Activated CD4-positive, alpha-beta T cell treated with anti-CD3 and anti-CD28 coated beads for 36 hours (primary cell): ENCODE measurements at regions not wholly inside any gene's neighbourhood (a gene's known extent, or its start where the extent isn't known, plus 50 kb on each side); places are given as distances from the start of the nearest gene placed in this dataset.

Experiments used
- ATAC-seq: fragments of 200-7000 bp; cut with Tn5 transposase; one replicate; pipeline ENCODE4 v1.10.0; 2021; ENCODE audit warnings: mild to moderate bottlenecking, moderate library complexity
- CTCF ChIA-PET: fragments of 350-600 bp; sonication (Branson Sonifier 250); formaldehyde crosslinking; loops from one replicate; lab custom pipeline; 2021; ENCODE audit warnings: antibody characterized with exemption; lab: Charles Lee
- POLR2A ChIA-PET: fragments of 350-600 bp; sonication (Branson Sonifier 250); formaldehyde crosslinking; loops from one replicate; lab custom pipeline; 2021; ENCODE audit warnings: antibody characterized with exemption, inconsistent platforms; lab: Charles Lee
- DNase-seq: peaks from one replicate; pipeline ENCODE4 v3.0.0-alpha.2; 2020
- H3K27ac Mint-ChIP-seq: one replicate; pipeline ENCODE4 v1.8.0; 2021; ENCODE audit warnings: mixed read lengths
- H3K27me3 Mint-ChIP-seq: one replicate; pipeline ENCODE4 v1.8.0; 2021; ENCODE audit warnings: mixed read lengths
- H3K36me3 Mint-ChIP-seq: one replicate; pipeline ENCODE4 v1.8.0; 2021; ENCODE audit warnings: low read depth, mixed read lengths
- H3K4me1 Mint-ChIP-seq: one replicate; pipeline ENCODE4 v1.8.0; 2021; ENCODE audit warnings: mixed read lengths
- H3K4me3 Mint-ChIP-seq: one replicate; pipeline ENCODE4 v1.8.0; 2021; ENCODE audit warnings: mild to moderate bottlenecking, moderate library complexity, mixed read lengths
- H3K9me3 Mint-ChIP-seq: one replicate; pipeline ENCODE4 v1.8.0; 2021; ENCODE audit warnings: low read depth, mixed read lengths
- intact Hi-C, 2 experiments: fragments of 100-400 bp; cut with DNase I in 1 of 2; cut with micrococcal nuclease in 1 of 2; formaldehyde crosslinking; loops; one replicate each; pipeline versions ENCODE4 v1.14.2 to v1.15.1; 2022 to 2024; cut with DNase I, micrococcal nuclease

GRCh38 chr15:95287720-95288103 lies 1042.8 kb upstream of the NR2F2 start:
- Mint-ChIP-seq H3K27ac (no peak overlapping the region), H3K4me1 (peaks cover 8% of the 10 kb centered on the region), H3K4me3 (no peak overlapping the region), H3K9me3 (no peaks in the 10 kb centered on the region), H3K27me3 (peaks cover 21% of the 10 kb centered on the region), H3K36me3 (no peaks in the 10 kb centered on the region)
- ATAC-seq (no peak), DNase-seq (no peak)
- intact Hi-C loops, result no loop called here
- POLR2A ChIA-PET, result interaction anchor here (0.6 kb wide), 1 partner anchor 163 kb away, joined by 3 read pairs; no protein-coding TSS in a partner anchor
- CTCF ChIA-PET, result interaction anchor here (0.9 kb wide), 1 partner anchor 27 kb away, joined by 3 read pairs; no protein-coding TSS in a partner anchor

GRCh38 chr15:95288626-95289025 lies 1041.9 kb upstream of the NR2F2 start:
- H3K9me3 Mint-ChIP-seq, result no peaks in the 10 kb centered on the region
- ATAC-seq (no peak), DNase-seq (no peak)
- intact Hi-C loops, result no loop called here
- no peaks in the 10 kb centered on the region for H3K36me3 Mint-ChIP-seq
- peaks cover 26% of the 10 kb centered on the region for H3K27me3 Mint-ChIP-seq
- H3K4me1 Mint-ChIP-seq, result peaks cover 8% of the 10 kb centered on the region
- POLR2A ChIA-PET, result no interaction called here
- no peak overlapping the region for H3K4me3 Mint-ChIP-seq
- CTCF ChIA-PET, result interaction anchor here (0.9 kb wide), 1 partner anchor 36 kb away, joined by 3 read pairs; no protein-coding TSS in a partner anchor
- H3K27ac Mint-ChIP-seq, result no peak overlapping the region

- intact Hi-C loops, result loop anchor here in 1 of 2 experiments (10.0 kb wide), 1 partner anchor 706 kb away; no protein-coding TSS in a partner anchor
- CTCF ChIA-PET, result interaction anchor here (0.7 to 1.5 kb wide), 7 partner anchors 10 to 619 kb away, joined by 3 to 4 read pairs (median 3); no protein-coding TSS in a partner anchor
- no peak overlapping the region for H3K27ac Mint-ChIP-seq
- H3K4me1 Mint-ChIP-seq, result no peaks in the 10 kb centered on the region
- no peak for DNase-seq
- no peak overlapping the region for H3K4me3 Mint-ChIP-seq
- ATAC-seq, result no peak
- H3K27me3 Mint-ChIP-seq, result peaks cover 28% of the 10 kb centered on the region
- no peaks in the 10 kb centered on the region for H3K36me3 Mint-ChIP-seq
- POLR2A ChIA-PET, result interaction anchor here (0.6 kb wide), 1 partner anchor 211 kb away, joined by 5 read pairs; no protein-coding TSS in a partner anchor
- no peaks in the 10 kb centered on the region for H3K9me3 Mint-ChIP-seq
Measured at GRCh38 chr15:95290176-95290974, 1040.1 kb upstream of the NR2F2 start.

- Mint-ChIP-seq H3K27me3 (peaks cover 29% of the 10 kb centered on the region), H3K9me3 (no peaks in the 10 kb centered on the region), H3K4me3 (no peak overlapping the region), H3K36me3 (no peaks in the 10 kb centered on the region), H3K27ac (no peak overlapping the region), H3K4me1 (no peaks in the 10 kb centered on the region)
- intact Hi-C loops, result loop anchor here (1.0 to 10.0 kb wide), 5 partner anchors 33 to 709 kb away; no protein-coding TSS in a partner anchor
- no peak for ATAC-seq
- DNase-seq, result no peak
- ChIA-PET CTCF (interaction anchor here (0.6 to 1.9 kb wide), 5 partner anchors 11 to 885 kb away, joined by 3 to 5 read pairs (median 4); no protein-coding TSS in a partner anchor), POLR2A (no interaction called here)
Measured at GRCh38 chr15:95291898-95292472, 1038.5 kb upstream of the NR2F2 start.

- H3K27ac Mint-ChIP-seq, result no peak overlapping the region
- POLR2A ChIA-PET, result no interaction called here
- no peaks in the 10 kb centered on the region for H3K36me3 Mint-ChIP-seq
- H3K4me1 Mint-ChIP-seq, result no peaks in the 10 kb centered on the region
- H3K27me3 Mint-ChIP-seq, result peaks cover 28% of the 10 kb centered on the region
- DNase-seq (no peak), ATAC-seq (no peak)
- H3K9me3 Mint-ChIP-seq, result no peaks in the 10 kb centered on the region
- H3K4me3 Mint-ChIP-seq, result no peak overlapping the region
- CTCF ChIA-PET, result interaction anchor here (0.8 to 1.9 kb wide), 4 partner anchors 12 to 684 kb away, joined by 3 to 5 read pairs (median 5); no protein-coding TSS in a partner anchor
- intact Hi-C loops, result loop anchor here (1.0 to 10.0 kb wide), 5 partner anchors 34 to 710 kb away; no protein-coding TSS in a partner anchor
Measured at GRCh38 chr15:95292785-95293450, 1037.6 kb upstream of the NR2F2 start.

GRCh38 chr15:95293456-95294031 lies 1037.0 kb upstream of the NR2F2 start:
- Mint-ChIP-seq H3K36me3 (no peaks in the 10 kb centered on the region), H3K4me1 (peaks cover under 1% of the 10 kb centered on the region), H3K27ac (no peak overlapping the region), H3K27me3 (peaks cover 26% of the 10 kb centered on the region), H3K4me3 (no peak overlapping the region), H3K9me3 (no peaks in the 10 kb centered on the region)
- POLR2A ChIA-PET, result no interaction called here
- intact Hi-C loops, result loop anchor here (2.0 to 10.0 kb wide), 3 partner anchors 623 to 711 kb away; no protein-coding TSS in a partner anchor
- ATAC-seq, result no peak
- DNase-seq, result no peak
- CTCF ChIA-PET, result interaction anchor here (1.6 to 1.9 kb wide), 2 partner anchors 624 to 685 kb away, joined by 5 read pairs; no protein-coding TSS in a partner anchor

GRCh38 chr15:95295363-95295762 lies 1035.1 kb upstream of the NR2F2 start:
- intact Hi-C loops, result loop anchor here in 1 of 2 experiments (10.0 kb wide), 1 partner anchor 711 kb away; no protein-coding TSS in a partner anchor
- peaks cover 22% of the 10 kb centered on the region for H3K27me3 Mint-ChIP-seq

GRCh38 chr15:95295896-95296625 lies 1034.4 kb upstream of the NR2F2 start:
- DNase-seq (no peak), ATAC-seq (no peak)
- Mint-ChIP-seq H3K4me3 (no peak overlapping the region), H3K4me1 (peaks cover 3% of the 10 kb centered on the region), H3K27me3 (peaks cover 22% of the 10 kb centered on the region), H3K36me3 (no peaks in the 10 kb centered on the region), H3K9me3 (no peaks in the 10 kb centered on the region), H3K27ac (no peak overlapping the region)
- intact Hi-C loops, result loop anchor here in 1 of 2 experiments (10.0 kb wide), 1 partner anchor 711 kb away; no protein-coding TSS in a partner anchor
- CTCF ChIA-PET, result interaction anchor here (1.0 kb wide), 1 partner anchor 18 kb away, joined by 3 read pairs; no protein-coding TSS in a partner anchor
- POLR2A ChIA-PET, result no interaction called here

More at GRCh38 chr15:95295363-95295762, 1035.1 kb upstream of the NR2F2 start:
- Mint-ChIP-seq H3K9me3 (no peaks in the 10 kb centered on the region), H3K4me3 (no peak overlapping the region), H3K36me3 (no peaks in the 10 kb centered on the region), H3K27ac (no peak overlapping the region), H3K4me1 (peaks cover 3% of the 10 kb centered on the region)
- ChIA-PET CTCF (no interaction called here), POLR2A (no interaction called here)
- DNase-seq (no peak), ATAC-seq (no peak)

GRCh38 chr15:95296643-95297042 lies 1033.9 kb upstream of the NR2F2 start:
- peaks cover 3% of the 10 kb centered on the region for H3K4me1 Mint-ChIP-seq
- ATAC-seq, result no peak
- CTCF ChIA-PET, result interaction anchor here (1.0 kb wide), 2 partner anchors 10 to 18 kb away, joined by 3 read pairs; no protein-coding TSS in a partner anchor

GRCh38 chr15:95298729-95299128 lies 1031.8 kb upstream of the NR2F2 start:
- no peaks in the 10 kb centered on the region for H3K36me3 Mint-ChIP-seq
- ChIA-PET CTCF (no interaction called here), POLR2A (no interaction called here)
- H3K4me3 Mint-ChIP-seq, result no peak overlapping the region
- no peaks in the 10 kb centered on the region for H3K9me3 Mint-ChIP-seq
- ATAC-seq (no peak), DNase-seq (no peak)
- H3K27me3 Mint-ChIP-seq, result peaks cover 16% of the 10 kb centered on the region
- intact Hi-C loops, result loop anchor here in 1 of 2 experiments (10.0 kb wide), 1 partner anchor 714 kb away; no protein-coding TSS in a partner anchor
- H3K4me1 Mint-ChIP-seq, result peaks cover 3% of the 10 kb centered on the region
- no peak overlapping the region for H3K27ac Mint-ChIP-seq

More at GRCh38 chr15:95296643-95297042, 1033.9 kb upstream of the NR2F2 start:
- Mint-ChIP-seq H3K27me3 (peaks cover 26% of the 10 kb centered on the region), H3K36me3 (no peaks in the 10 kb centered on the region), H3K27ac (no peak overlapping the region), H3K9me3 (no peaks in the 10 kb centered on the region), H3K4me3 (no peak overlapping the region)
- intact Hi-C loops, result loop anchor here in 1 of 2 experiments (10.0 kb wide), 1 partner anchor 712 kb away; no protein-coding TSS in a partner anchor
- POLR2A ChIA-PET, result interaction anchor here (0.6 kb wide), 2 partner anchors 12 to 14 kb away, joined by 3 read pairs; no protein-coding TSS in a partner anchor
- DNase-seq, result no peak
